ENCODE measurements at regions not wholly inside any gene's neighbourhood (a gene's known extent, or its start where the extent isn't known, plus 50 kb on each side); places are given as distances from the start of the nearest gene placed in this dataset.

DNA sequence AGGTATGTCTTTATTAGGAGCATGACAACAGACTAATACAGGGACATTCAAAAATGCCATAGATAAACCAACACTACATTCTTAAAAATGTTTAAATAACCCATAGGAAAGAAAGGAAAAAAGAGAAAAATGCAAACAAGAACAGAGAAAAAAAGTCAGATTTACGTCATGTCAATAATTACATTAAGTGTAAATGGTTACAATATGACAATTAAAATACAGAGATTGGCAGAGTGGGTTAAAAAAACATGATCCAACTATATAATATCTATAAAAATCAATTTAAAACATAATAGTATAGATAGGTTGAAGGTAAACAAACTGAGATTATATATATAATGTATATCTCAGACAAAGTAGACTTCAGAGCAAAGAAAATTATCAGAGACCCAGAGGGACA is 255.8 kb downstream of the ANAPC1 start:
- H3K36me3 ChIP-seq (ENCODE audit: control insufficient read depth, insufficient read depth, low read length, severe bottlenecking): no peaks in the 10 kb centered on the region
- H3K9ac ChIP-seq (ENCODE audit: low read length): no peak overlapping the region
- H3K27me3 ChIP-seq (replicated peaks; ENCODE audit: control insufficient read depth, insufficient read depth, low read length): no peaks in the 10 kb centered on the region
- peaks cover 31% of the 10 kb centered on the region for H3K4me1 ChIP-seq (ENCODE audit: control insufficient read depth, insufficient read depth, low read length)
- H3K4me3 ChIP-seq (ENCODE audit: low read length): no peak overlapping the region
- H3K9me3 ChIP-seq (ENCODE audit: control insufficient read depth, low read length): peaks cover 25% of the 10 kb centered on the region
- DNase-seq (ENCODE audit: low read depth): no peak

DNA sequence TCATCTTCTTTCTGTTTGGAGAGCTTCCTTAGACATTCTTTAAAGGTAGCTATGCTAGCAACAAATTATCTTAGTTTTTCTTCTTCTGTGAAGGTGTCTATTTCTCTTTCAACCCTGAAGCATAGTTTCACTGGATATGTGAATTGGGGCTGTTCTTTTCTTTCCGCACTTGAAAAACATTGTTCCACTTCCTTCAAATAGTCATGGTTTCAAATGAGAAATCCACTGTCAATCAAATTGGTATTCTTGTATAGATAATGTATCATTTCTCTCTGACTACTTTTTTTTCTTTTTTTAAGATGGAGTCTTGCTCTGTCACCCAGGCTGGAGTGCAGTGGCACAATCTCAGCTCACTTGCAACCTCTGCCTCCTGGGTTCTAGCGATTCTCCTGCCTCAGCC is 254.0 kb downstream of the ANAPC1 start:
- H3K4me1 ChIP-seq (ENCODE audit: control insufficient read depth, insufficient read depth, low read length): peaks cover 14% of the 10 kb centered on the region
- H3K27me3 ChIP-seq (replicated peaks; ENCODE audit: control insufficient read depth, insufficient read depth, low read length): no peaks in the 10 kb centered on the region
- H3K36me3 ChIP-seq (ENCODE audit: control insufficient read depth, insufficient read depth, low read length, severe bottlenecking): no peaks in the 10 kb centered on the region
- no peak overlapping the region for H3K4me3 ChIP-seq (ENCODE audit: low read length)
- H3K9ac ChIP-seq (ENCODE audit: low read length): no peak overlapping the region
- DNase-seq (ENCODE audit: low read depth): no peak
- H3K9me3 ChIP-seq (ENCODE audit: control insufficient read depth, low read length): peaks cover 25% of the 10 kb centered on the region

DNA sequence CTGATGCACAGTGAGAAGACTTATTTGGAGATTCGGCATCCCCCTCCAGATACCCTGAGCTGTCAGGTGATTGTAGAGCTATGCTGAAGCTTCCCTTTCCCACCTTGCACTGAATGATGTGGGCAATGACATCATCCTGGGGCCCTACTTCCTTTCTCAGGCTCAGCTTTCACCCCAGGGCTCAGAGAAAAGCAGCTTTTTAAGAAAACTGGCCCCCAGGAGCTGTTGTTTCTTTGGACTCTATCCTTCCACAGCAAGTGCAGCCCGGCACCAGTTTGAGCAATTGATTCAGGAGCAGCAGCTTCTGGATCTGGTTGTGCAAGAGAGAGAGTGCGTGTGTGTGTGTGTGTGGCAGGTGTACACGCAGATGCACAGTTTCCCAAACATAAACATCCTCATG is 251.3 kb downstream of the ANAPC1 start:
- no peaks in the 10 kb centered on the region for H3K4me1 ChIP-seq (ENCODE audit: control insufficient read depth, insufficient read depth, low read length)
- no peak for DNase-seq (ENCODE audit: low read depth)

DNA sequence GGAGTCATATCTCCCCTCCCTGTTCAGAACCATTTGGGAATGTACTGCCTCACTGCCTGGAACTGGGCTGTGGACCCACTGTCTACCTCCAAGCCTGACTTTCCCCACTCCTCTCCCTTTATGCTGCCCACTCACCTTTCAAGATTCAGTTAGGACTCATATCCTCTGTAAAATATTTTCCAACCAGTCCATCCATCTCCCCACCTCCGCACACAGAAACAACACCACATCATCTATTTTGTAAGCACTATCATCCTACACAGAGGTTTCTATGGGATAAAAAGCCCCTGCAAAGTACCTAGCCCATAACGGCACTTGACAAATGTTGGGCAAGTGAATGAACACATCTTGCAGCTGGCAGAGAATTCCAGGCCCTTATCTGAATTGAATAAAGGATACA is 250.8 kb downstream of the ANAPC1 start:
- no peak overlapping the region for H3K4me3 ChIP-seq (ENCODE audit: low read length)
- no peaks in the 10 kb centered on the region for H3K4me1 ChIP-seq (ENCODE audit: control insufficient read depth, insufficient read depth, low read length)
- no peak overlapping the region for H3K9ac ChIP-seq (ENCODE audit: low read length)
- H3K27me3 ChIP-seq (replicated peaks; ENCODE audit: control insufficient read depth, insufficient read depth, low read length): no peaks in the 10 kb centered on the region
- DNase-seq (ENCODE audit: low read depth): no peak
- H3K36me3 ChIP-seq (ENCODE audit: control insufficient read depth, insufficient read depth, low read length, severe bottlenecking): no peaks in the 10 kb centered on the region
- H3K9me3 ChIP-seq (ENCODE audit: control insufficient read depth, low read length): peaks cover 17% of the 10 kb centered on the region

More for the DNA sequence above, 251.3 kb downstream of the ANAPC1 start:
- H3K9me3 ChIP-seq (ENCODE audit: control insufficient read depth, low read length): peaks cover 21% of the 10 kb centered on the region
- no peak overlapping the region for H3K4me3 ChIP-seq (ENCODE audit: low read length)
- no peaks in the 10 kb centered on the region for H3K27me3 ChIP-seq (replicated peaks; ENCODE audit: control insufficient read depth, insufficient read depth, low read length)
- H3K9ac ChIP-seq (ENCODE audit: low read length): no peak overlapping the region
- H3K36me3 ChIP-seq (ENCODE audit: control insufficient read depth, insufficient read depth, low read length, severe bottlenecking): no peaks in the 10 kb centered on the region

DNA sequence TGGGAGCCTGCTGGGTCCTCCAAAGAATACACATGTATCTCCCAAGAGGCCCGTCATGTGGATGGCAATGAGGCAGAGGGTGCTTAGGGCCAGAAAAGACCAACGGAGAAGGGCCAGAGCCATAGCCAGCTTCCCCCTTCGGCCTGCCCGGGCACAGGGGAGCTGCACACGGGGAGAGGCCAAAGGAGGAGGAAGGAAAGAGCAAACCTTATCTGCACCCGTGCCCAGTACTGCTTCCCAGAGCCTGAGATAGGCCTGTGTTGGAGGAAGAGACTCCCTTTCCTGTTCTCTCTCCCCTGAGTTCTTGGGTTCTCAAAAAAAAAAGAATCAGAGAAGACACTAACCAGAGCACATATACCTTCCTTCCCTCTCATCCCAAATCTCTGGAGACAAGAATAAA is 250.3 kb downstream of the ANAPC1 start:
- DNase-seq (ENCODE audit: low read depth): no peak
- Histone ChIP-seq H3K36me3 (ENCODE audit: control insufficient read depth, insufficient read depth, low read length, severe bottlenecking) (no peaks in the 10 kb centered on the region), H3K27me3 (replicated peaks; ENCODE audit: control insufficient read depth, insufficient read depth, low read length) (no peaks in the 10 kb centered on the region), H3K4me3 (ENCODE audit: low read length) (no peak overlapping the region), H3K4me1 (ENCODE audit: control insufficient read depth, insufficient read depth, low read length) (no peaks in the 10 kb centered on the region), H3K9ac (ENCODE audit: low read length) (no peak overlapping the region), H3K9me3 (ENCODE audit: control insufficient read depth, low read length) (peaks cover 17% of the 10 kb centered on the region)

DNA sequence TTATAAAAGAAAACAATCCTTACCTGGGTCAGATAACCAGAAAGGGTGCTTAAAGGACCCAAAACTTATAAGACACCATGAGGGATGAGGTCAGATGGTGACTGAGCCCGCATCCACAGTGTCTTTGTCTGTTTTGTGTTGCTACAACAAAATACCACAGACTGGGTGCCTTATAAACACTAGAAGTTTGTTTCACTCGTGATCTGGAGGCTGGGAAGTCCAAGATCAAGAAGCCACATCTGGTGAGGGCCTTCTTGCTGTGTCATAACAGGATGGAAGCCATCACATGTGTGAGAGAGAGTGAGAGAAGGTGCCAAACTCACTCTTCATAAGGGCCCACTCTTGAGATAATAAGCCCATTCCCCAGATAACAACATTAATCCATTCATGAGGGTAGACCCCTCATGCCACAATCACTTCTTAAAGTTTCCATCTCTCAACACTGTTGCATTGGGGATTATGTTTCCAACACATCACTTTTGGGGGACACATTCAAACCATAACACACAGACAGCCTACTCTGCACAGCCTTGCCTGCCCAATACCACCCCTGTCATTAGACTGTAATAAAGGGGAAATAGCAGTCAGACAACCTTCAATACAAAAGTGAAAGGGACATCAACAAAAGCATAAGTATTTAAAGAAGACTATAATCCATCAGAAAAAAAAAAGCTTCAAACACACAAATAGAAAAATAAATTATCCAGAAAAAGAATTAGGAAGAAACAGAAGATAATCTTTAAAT is 249.8 kb downstream of the ANAPC1 start:
- no peaks in the 10 kb centered on the region for H3K4me1 ChIP-seq (ENCODE audit: control insufficient read depth, insufficient read depth, low read length)

DNA sequence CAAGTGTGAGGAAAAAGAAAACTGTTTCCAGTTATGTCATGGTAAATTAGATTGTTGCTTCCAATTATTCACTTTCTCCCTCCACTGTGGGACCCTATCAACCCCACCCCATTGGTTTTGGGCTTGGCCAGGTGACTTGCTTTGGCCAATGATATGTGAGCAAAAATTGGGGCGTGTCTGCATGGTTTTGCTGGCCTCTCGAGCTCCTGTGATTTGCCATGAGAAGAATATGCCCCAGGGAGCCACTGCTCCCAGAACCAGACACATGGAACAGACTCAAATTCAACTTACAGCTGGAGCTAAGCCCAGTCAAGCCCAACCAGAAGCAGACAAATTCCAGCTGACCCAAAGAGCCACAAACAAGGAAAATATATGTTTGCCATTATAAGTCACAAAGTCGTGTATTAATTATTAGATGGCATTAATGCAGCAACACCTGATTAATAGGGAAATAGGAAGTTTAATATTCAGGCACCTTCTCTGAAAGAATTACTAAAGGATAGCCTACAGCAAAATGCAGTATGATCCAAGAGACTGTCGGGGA is 248.9 kb downstream of the ANAPC1 start:
- no peak overlapping the region for H3K9ac ChIP-seq (ENCODE audit: low read length)
- H3K4me3 ChIP-seq (ENCODE audit: low read length): no peak overlapping the region
- H3K9me3 ChIP-seq (ENCODE audit: control insufficient read depth, low read length): peaks cover 7% of the 10 kb centered on the region
- no peaks in the 10 kb centered on the region for H3K27me3 ChIP-seq (replicated peaks; ENCODE audit: control insufficient read depth, insufficient read depth, low read length)
- DNase-seq (ENCODE audit: low read depth): peak; percentile 63
- no peaks in the 10 kb centered on the region for H3K36me3 ChIP-seq (ENCODE audit: control insufficient read depth, insufficient read depth, low read length, severe bottlenecking)
- no peaks in the 10 kb centered on the region for H3K4me1 ChIP-seq (ENCODE audit: control insufficient read depth, insufficient read depth, low read length)

More for the DNA sequence above, 249.8 kb downstream of the ANAPC1 start:
- Histone ChIP-seq H3K4me3 (ENCODE audit: low read length) (no peak overlapping the region), H3K9ac (ENCODE audit: low read length) (no peak overlapping the region), H3K9me3 (ENCODE audit: control insufficient read depth, low read length) (peaks cover 13% of the 10 kb centered on the region), H3K36me3 (ENCODE audit: control insufficient read depth, insufficient read depth, low read length, severe bottlenecking) (no peaks in the 10 kb centered on the region), H3K27me3 (replicated peaks; ENCODE audit: control insufficient read depth, insufficient read depth, low read length) (no peaks in the 10 kb centered on the region)
- DNase-seq (ENCODE audit: low read depth): no peak

DNA sequence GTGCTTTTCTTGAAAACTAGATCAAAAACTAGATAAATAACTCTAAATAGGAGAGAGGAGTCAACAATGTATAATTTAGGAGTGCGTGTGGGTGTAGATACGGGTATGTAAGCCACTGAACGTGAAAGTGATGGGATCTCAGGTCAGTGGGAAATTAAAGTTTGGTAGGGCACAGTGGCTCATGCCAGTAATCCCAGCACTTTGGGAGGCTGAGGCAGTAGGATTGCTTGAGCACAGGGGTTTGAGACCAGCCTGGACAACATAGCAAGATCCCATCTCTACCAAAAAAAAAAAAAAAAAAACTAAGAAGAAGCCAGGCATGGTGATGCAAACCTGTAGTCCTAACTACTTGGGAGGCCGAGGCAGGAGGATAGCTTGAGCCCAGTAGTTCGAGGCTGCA is 247.1 kb downstream of the ANAPC1 start:
- Histone ChIP-seq H3K27me3 (replicated peaks; ENCODE audit: control insufficient read depth, insufficient read depth, low read length) (no peaks in the 10 kb centered on the region), H3K36me3 (ENCODE audit: control insufficient read depth, insufficient read depth, low read length, severe bottlenecking) (no peaks in the 10 kb centered on the region), H3K4me3 (ENCODE audit: low read length) (no peak overlapping the region), H3K9ac (ENCODE audit: low read length) (no peak overlapping the region), H3K9me3 (ENCODE audit: control insufficient read depth, low read length) (peaks cover 7% of the 10 kb centered on the region), H3K4me1 (ENCODE audit: control insufficient read depth, insufficient read depth, low read length) (no peaks in the 10 kb centered on the region)
- DNase-seq (ENCODE audit: low read depth): no peak

DNA sequence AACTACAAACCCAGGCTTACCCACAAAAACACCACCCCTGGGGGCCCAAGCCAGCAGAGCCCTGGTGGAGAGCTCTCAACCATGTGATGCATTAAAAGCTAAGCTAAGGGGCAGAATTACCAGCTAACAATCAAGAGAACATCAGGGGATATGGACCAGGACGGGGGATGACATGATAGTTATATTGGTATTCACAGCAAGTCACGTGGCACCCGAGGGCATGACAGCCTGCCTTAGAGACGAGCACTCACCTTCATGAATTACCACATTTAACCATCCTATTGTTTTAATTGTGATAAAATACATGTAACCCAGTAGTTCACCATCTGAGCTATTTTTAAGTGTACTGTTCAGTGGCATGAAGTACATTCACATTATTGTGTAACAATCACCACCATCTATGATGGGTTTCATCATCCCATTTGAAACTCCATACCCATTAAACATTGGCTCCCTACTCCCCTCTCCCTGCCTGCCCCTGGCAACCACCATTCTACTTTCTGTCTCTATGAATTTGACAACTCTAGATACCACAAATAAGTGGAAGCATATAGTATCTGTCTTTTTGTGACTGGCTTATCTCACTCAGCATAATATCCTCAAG is 245.6 kb downstream of the ANAPC1 start:
- no peak overlapping the region for H3K4me3 ChIP-seq (ENCODE audit: low read length)
- H3K9ac ChIP-seq (ENCODE audit: low read length): no peak overlapping the region
- no peaks in the 10 kb centered on the region for H3K4me1 ChIP-seq (ENCODE audit: control insufficient read depth, insufficient read depth, low read length)
- peak; percentile 25 for DNase-seq (ENCODE audit: low read depth)
- H3K36me3 ChIP-seq (ENCODE audit: control insufficient read depth, insufficient read depth, low read length, severe bottlenecking): no peaks in the 10 kb centered on the region
- H3K9me3 ChIP-seq (ENCODE audit: control insufficient read depth, low read length): peaks cover 7% of the 10 kb centered on the region
- H3K27me3 ChIP-seq (replicated peaks; ENCODE audit: control insufficient read depth, insufficient read depth, low read length): peaks cover 4% of the 10 kb centered on the region

DNA sequence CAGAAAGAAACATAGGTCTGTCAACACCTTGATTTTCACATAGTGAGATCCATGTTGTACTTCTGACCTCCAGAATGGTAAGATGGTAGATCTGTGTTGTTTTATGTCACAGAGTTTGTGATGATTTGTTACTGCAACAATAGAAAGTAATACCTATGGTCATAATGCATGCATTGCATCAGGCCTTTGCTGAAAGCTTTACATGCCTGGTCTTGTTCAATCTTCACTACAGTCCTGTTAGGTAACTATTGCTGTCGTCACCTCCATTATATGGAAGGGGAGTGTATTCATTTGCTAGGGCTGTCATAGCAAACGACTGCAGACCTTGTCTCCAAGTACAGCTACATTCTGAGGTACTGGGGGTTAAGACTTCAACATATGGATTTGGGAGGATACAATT is 243.5 kb downstream of the ANAPC1 start:
- DNase-seq (ENCODE audit: low read depth): no peak
- no peak overlapping the region for H3K9ac ChIP-seq (ENCODE audit: low read length)
- no peak overlapping the region for H3K4me3 ChIP-seq (ENCODE audit: low read length)
- H3K27me3 ChIP-seq (replicated peaks; ENCODE audit: control insufficient read depth, insufficient read depth, low read length): peaks cover 4% of the 10 kb centered on the region
- H3K36me3 ChIP-seq (ENCODE audit: control insufficient read depth, insufficient read depth, low read length, severe bottlenecking): no peaks in the 10 kb centered on the region
- H3K4me1 ChIP-seq (ENCODE audit: control insufficient read depth, insufficient read depth, low read length): no peaks in the 10 kb centered on the region
- peaks cover 7% of the 10 kb centered on the region for H3K9me3 ChIP-seq (ENCODE audit: control insufficient read depth, low read length)

DNA sequence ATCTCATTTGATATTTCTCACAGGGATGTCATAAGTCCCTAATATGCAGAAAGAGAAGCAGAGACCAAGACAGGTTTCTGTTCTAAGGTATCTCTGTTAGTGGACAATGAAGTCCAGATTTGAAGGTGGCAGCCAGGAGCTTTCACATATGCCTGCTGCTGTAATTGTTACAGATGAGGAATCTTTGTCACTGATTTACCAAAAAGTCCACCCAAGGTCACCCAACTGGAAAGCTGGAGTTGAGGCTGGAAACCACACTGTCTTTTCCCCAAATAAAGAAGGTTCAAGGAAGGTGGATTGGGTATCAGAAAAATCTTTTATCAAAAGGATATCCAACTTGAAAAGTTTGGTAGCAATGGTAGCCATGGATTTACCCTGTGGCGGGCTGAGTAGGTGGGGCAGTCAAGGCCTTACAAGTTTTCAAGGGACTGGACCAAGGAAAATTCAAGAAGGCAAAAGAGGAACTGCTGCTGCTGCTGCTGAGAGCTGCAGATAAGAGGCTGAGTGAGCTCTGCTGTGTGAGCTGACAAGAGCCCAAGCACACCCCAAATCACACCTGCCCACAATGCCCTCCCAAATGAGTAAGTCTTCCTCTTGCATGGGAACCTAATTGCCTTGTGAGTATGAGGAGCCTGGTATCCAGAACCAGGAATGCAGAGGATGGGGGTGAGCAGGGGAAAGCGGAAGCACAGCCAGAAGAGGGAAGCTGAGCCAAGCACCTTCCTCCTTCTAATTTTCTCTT is 241.2 kb downstream of the ANAPC1 start:
- no peak for DNase-seq (ENCODE audit: low read depth)
- no peaks in the 10 kb centered on the region for H3K36me3 ChIP-seq (ENCODE audit: control insufficient read depth, insufficient read depth, low read length, severe bottlenecking)
- H3K9ac ChIP-seq (ENCODE audit: low read length): no peak overlapping the region
- no peaks in the 10 kb centered on the region for H3K4me1 ChIP-seq (ENCODE audit: control insufficient read depth, insufficient read depth, low read length)
- peaks cover 18% of the 10 kb centered on the region for H3K9me3 ChIP-seq (ENCODE audit: control insufficient read depth, low read length)
- H3K4me3 ChIP-seq (ENCODE audit: low read length): no peak overlapping the region
- H3K27me3 ChIP-seq (replicated peaks; ENCODE audit: control insufficient read depth, insufficient read depth, low read length): peaks cover 4% of the 10 kb centered on the region

All from adipocyte (in vitro differentiated cells).